ENCODE measurements at regions not wholly inside any gene's neighbourhood (a gene's known extent, or its start where the extent isn't known, plus 50 kb on each side); places are given as distances from the start of the nearest gene placed in this dataset.

DNA sequence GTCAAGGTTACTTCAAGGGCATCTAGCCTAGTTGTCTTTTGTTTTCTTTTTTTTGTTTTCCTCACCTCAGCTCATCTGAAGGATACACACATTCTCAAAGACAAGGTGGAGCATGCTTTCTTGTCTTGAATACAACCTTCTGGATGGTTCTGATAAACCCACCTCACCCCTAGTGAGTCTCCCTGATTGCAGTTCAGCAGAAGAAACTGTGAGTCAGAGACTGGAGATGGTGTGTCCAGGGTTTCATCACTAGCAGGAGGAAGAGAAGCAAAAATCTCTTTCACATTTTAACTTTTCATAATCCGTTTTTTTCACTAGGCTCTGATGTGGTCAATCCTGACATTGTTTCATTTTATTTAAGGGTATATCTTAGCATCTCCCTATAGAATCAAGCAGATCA lies 143.0 kb upstream of the NRBF2 start:
- intact Hi-C loops (cut with micrococcal nuclease), result no loop called here
- H3K27me3 ChIP-seq (ENCODE audit: control insufficient read depth, insufficient read depth, low read length), result 0 out of 2 replicates have a peak, but pooled peaks cover 2% of the 10 kb centered on the region
- no peak overlapping the region for H2BK15ac ChIP-seq (ENCODE audit: low read depth, low read length)
- H4K91ac ChIP-seq (ENCODE audit: insufficient read depth, low read depth, low read length), result no peak overlapping the region
- no peak overlapping the region for H2AFZ ChIP-seq (replicated peaks; ENCODE audit: low read length, poor library complexity)
- ChIA-PET POLR2A (ENCODE audit: unreplicated experiment) (no interaction called here), CTCF (no interaction called here)
- H3K4me3 ChIP-seq (ENCODE audit: insufficient read depth, low read depth, low read length), result no peak overlapping the region
- no peaks in the 10 kb centered on the region for H3K79me1 ChIP-seq (ENCODE audit: low read depth in 1 of 2, low read length in 2 of 2)
- H3K4me2 ChIP-seq (ENCODE audit: low read depth, low read length), result no peak overlapping the region
- H3K9me1 ChIP-seq (ENCODE audit: insufficient read depth, low read length), result no peaks in the 10 kb centered on the region
- H3K56ac ChIP-seq (ENCODE audit: extremely low read depth, insufficient read depth, low read length), result no peak overlapping the region
- no TSS peak for BruUV-seq (replicated peaks)
- DNase-seq (no peak), ATAC-seq (ENCODE audit: low read depth) (no peak)
- no peak overlapping the region for H3K18ac ChIP-seq (ENCODE audit: low read depth, low read length)
- no peaks in the 10 kb centered on the region for H3K9me3 ChIP-seq (ENCODE audit: control insufficient read depth, insufficient read depth, low read length)
- H2AK5ac ChIP-seq (ENCODE audit: low read depth, low read length), result no peak overlapping the region
- H3K23ac ChIP-seq (ENCODE audit: low read depth, low read length), result no peak overlapping the region
- no peak for TF ChIP-seq SMC3 (IDR thresholded peaks at IDR 0.05; ENCODE audit: low read depth, low read length)
- TF ChIP-seq MXI1 (IDR thresholded peaks at IDR 0.05; ENCODE audit: borderline replicate concordance, low read depth, low read length), result no peak
- TF ChIP-seq, protein P1, sequence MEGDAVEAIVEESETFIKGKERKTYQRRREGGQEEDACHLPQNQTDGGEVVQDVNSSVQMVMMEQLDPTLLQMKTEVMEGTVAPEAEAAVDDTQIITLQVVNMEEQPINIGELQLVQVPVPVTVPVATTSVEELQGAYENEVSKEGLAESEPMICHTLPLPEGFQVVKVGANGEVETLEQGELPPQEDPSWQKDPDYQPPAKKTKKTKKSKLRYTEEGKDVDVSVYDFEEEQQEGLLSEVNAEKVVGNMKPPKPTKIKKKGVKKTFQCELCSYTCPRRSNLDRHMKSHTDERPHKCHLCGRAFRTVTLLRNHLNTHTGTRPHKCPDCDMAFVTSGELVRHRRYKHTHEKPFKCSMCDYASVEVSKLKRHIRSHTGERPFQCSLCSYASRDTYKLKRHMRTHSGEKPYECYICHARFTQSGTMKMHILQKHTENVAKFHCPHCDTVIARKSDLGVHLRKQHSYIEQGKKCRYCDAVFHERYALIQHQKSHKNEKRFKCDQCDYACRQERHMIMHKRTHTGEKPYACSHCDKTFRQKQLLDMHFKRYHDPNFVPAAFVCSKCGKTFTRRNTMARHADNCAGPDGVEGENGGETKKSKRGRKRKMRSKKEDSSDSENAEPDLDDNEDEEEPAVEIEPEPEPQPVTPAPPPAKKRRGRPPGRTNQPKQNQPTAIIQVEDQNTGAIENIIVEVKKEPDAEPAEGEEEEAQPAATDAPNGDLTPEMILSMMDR (conservative IDR thresholded peaks at IDR 0.05; ENCODE audit: low read depth, low read length), result no peak
- H3K36me3 ChIP-seq (ENCODE audit: control insufficient read depth, insufficient read depth, low read length), result no peaks in the 10 kb centered on the region
- H3K9ac ChIP-seq (ENCODE audit: low read depth, low read length), result no peak overlapping the region
- no peak overlapping the region for H2BK5ac ChIP-seq (ENCODE audit: low read depth, low read length, poor library complexity, severe bottlenecking)
- no peak overlapping the region for H3K14ac ChIP-seq (replicated peaks; ENCODE audit: low read depth, low read length)
- no peak overlapping the region for H2BK120ac ChIP-seq (ENCODE audit: low read depth, low read length)
- no peaks in the 10 kb centered on the region for H3K4me1 ChIP-seq (ENCODE audit: control insufficient read depth, insufficient read depth, low read length)
- no peak overlapping the region for H2AK9ac ChIP-seq (replicated peaks; ENCODE audit: low read depth, low read length, poor library complexity)
- H4K8ac ChIP-seq (ENCODE audit: low read depth in 2 of 2, low read length in 2 of 2), result no peak overlapping the region
- no peak overlapping the region for H2BK20ac ChIP-seq (ENCODE audit: low read depth, low read length)
- in situ Hi-C loops (cut with MboI; ENCODE audit: low sequenced_read_pairs), result no loop called here
- no peaks in the 10 kb centered on the region for H4K20me1 ChIP-seq (ENCODE audit: insufficient read depth, low read length)
- no peak overlapping the region for H4K5ac ChIP-seq (ENCODE audit: low read depth, low read length)
- H3K4ac ChIP-seq (ENCODE audit: low read depth, low read length), result no peak overlapping the region
- H3K27ac ChIP-seq (ENCODE audit: insufficient read depth, low read length), result no peak overlapping the region
- dilution Hi-C loops (cut with HindIII; ENCODE audit: low sequenced_read_pairs, unreplicated experiment), result no loop called here
- WGBS, 2 experiments (ENCODE audit: extremely low coverage in 2 of 2, insufficient read length in 1 of 2), result no CpG with 5 or more reads among the region's 1 CpG

All from IMR-90 (cell line).